DND-41 (cell line): ENCODE measurements at regions not wholly inside any gene's neighbourhood (a gene's known extent, or its start where the extent isn't known, plus 50 kb on each side); places are given as distances from the start of the nearest gene placed in this dataset.

Experiments used
- ATAC-seq: fragments of 200-7000 bp; cut with Tn5 transposase; 3 replicates; pipeline ENCODE4 v1.9.1; 2021; ENCODE audit warnings: low read depth; ENCODE audit not compliant: insufficient read depth
- DNase-seq: peaks from one replicate; pipeline ENCODE4 v3.0.0-alpha.2; 2020
- H2AFZ ChIP-seq: 2 replicates; pipeline ENCODE4 v1.6.0; 2012; ENCODE audit warnings: low read depth, low read length
- H3K27ac ChIP-seq: 2 replicates; pipeline ENCODE4 v1.5.1; 2012; ENCODE audit warnings: low read length, inconsistent platforms
- H3K27me3 ChIP-seq: fragments of 200-600 bp; sonication (generic); 2 replicates; pipeline ENCODE4 v1.6.0; 2012; ENCODE audit warnings: low read length, mild to moderate bottlenecking, inconsistent platforms; ENCODE audit not compliant: insufficient read depth, poor library complexity
- H3K36me3 ChIP-seq: 2 replicates; pipeline ENCODE4 v1.5.1; 2012; ENCODE audit warnings: low read length, inconsistent platforms; ENCODE audit not compliant: insufficient read depth
- H3K4me1 ChIP-seq: 2 replicates; pipeline ENCODE4 v1.5.1; 2012; ENCODE audit warnings: mild to moderate bottlenecking, low read length; ENCODE audit not compliant: insufficient read depth
- H3K4me2 ChIP-seq: 2 replicates; pipeline ENCODE4 v1.6.0; 2012; ENCODE audit warnings: mild to moderate bottlenecking, moderate library complexity, low read length, inconsistent platforms; ENCODE audit not compliant: insufficient read depth
- H3K4me3 ChIP-seq, 2 experiments: fragments of 200-600 bp in 1 of 2; shearing (Covaris generic) in 1 of 2; 2 replicates each; pipeline ENCODE4 v1.5.1; 2012 to 2016; ENCODE audit warnings: inconsistent platforms in 2 of 2, low read length in 2 of 2, mild to moderate bottlenecking in 2 of 2, low read depth in 1 of 2, moderate library complexity in 1 of 2
- H3K79me2 ChIP-seq: 2 replicates; pipeline ENCODE4 v1.6.0; 2012; ENCODE audit warnings: low read length, inconsistent platforms; ENCODE audit not compliant: insufficient read depth
- H3K9ac ChIP-seq: 2 replicates; pipeline ENCODE4 v1.6.0; 2012; ENCODE audit warnings: low read depth, mild to moderate bottlenecking, inconsistent platforms, low read length, moderate library complexity
- H3K9me3 ChIP-seq: 2 replicates; pipeline ENCODE4 v1.5.1; 2012; ENCODE audit warnings: low read length, moderate library complexity, mild to moderate bottlenecking, inconsistent platforms; ENCODE audit not compliant: insufficient read depth, severe bottlenecking
- H4K20me1 ChIP-seq: 2 replicates; pipeline ENCODE4 v1.6.0; 2012; ENCODE audit warnings: low read length; ENCODE audit not compliant: insufficient read depth
- EZH2 ChIP-seq: IDR thresholded peaks from 3 replicates; pipeline ENCODE4 v1.6.1; 2012; ENCODE audit warnings: borderline replicate concordance, low read depth, mild to moderate bottlenecking, moderate library complexity, low read length, inconsistent platforms; ENCODE audit not compliant: severe bottlenecking
- TF ChIP-seq, protein P1 (sequence below): IDR thresholded peaks from 2 replicates; pipeline ENCODE4 v1.5.1; 2012; ENCODE audit warnings: borderline replicate concordance, low read length, moderate library complexity, mild to moderate bottlenecking; ENCODE audit not compliant: poor library complexity, severe bottlenecking; ENCODE audit errors: extremely low read depth

DNA sequence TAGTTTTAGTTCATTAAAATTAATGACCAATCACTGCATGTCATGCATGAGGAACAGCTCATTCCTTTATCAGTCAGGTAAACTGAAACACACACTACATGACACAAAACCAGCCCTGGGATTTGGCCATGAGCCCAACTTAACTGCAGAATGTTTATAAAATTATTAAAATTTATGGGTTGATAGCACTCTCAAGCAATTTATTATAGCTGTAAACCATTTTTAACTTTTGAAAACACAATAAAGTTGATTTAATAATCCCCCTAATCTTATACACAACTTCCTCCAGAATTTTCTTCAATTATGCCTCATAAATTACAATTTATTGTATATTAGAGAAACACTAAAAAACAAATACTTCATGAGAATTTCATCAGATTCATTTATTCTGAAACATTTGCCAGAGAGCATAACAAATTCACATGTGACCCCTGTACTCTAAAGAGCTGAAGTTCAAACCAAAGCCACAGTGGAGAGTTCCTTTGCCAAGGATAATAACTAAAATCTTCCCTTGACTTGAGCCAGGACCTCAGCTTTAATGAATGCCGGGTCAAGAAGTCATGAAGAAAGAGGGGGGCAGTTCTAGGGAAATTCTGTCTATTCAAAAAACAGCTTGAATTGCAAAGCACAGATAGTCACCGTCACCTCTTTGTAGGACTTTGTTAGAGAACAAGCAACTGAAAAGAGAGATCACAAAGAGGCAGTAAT is 763.7 kb upstream of the GRAMD2B start:
- Histone ChIP-seq H2AFZ (no peak overlapping the region), H3K27me3 (no peaks in the 10 kb centered on the region), H3K27ac (no peak overlapping the region), H3K4me2 (no peak overlapping the region), H3K79me2 (no peaks in the 10 kb centered on the region), H3K9me3 (no peaks in the 10 kb centered on the region), H3K4me3 (no peak overlapping the region), H4K20me1 (no peaks in the 10 kb centered on the region), H3K9ac (no peak overlapping the region), H3K36me3 (no peaks in the 10 kb centered on the region), H3K4me1 (no peaks in the 10 kb centered on the region; the same call in 1 of the 2 replicates)
- no peak for DNase-seq
- TF ChIP-seq, protein P1, sequence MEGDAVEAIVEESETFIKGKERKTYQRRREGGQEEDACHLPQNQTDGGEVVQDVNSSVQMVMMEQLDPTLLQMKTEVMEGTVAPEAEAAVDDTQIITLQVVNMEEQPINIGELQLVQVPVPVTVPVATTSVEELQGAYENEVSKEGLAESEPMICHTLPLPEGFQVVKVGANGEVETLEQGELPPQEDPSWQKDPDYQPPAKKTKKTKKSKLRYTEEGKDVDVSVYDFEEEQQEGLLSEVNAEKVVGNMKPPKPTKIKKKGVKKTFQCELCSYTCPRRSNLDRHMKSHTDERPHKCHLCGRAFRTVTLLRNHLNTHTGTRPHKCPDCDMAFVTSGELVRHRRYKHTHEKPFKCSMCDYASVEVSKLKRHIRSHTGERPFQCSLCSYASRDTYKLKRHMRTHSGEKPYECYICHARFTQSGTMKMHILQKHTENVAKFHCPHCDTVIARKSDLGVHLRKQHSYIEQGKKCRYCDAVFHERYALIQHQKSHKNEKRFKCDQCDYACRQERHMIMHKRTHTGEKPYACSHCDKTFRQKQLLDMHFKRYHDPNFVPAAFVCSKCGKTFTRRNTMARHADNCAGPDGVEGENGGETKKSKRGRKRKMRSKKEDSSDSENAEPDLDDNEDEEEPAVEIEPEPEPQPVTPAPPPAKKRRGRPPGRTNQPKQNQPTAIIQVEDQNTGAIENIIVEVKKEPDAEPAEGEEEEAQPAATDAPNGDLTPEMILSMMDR: no peak
- no peak for TF ChIP-seq EZH2
- no peak for ATAC-seq

DNA sequence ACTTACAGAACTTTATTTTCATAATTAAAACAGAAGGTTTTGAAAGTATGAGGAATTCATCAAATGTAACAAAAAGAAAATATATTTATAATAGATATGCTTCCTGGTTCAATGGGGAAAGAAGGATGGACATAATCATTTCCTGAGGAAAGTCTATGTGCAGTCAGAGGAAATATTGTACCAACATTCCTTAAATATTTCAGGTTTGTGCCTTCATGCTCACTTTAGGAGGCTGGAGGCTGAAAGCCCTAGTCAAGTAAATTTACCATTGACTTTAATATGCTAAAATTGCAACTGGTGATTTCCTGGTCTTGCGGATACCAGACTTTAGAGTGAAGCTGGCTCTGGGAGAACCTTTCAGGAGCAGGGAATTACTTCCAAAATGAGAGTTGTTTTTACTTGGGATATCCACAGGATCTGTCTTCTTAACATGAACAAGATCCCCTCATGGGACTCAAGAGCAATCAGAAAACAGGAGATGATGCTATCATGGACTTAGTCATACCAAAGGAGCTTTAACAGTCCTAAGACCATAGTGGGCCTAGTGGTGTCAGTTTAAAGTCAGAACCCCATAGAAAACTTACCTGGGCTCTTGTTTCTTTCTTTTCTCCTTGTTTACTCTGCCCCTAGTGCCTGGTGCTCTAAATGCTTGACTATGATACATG is 762.8 kb upstream of the GRAMD2B start:
- no peaks in the 10 kb centered on the region for H3K4me1 ChIP-seq
- H3K4me2 ChIP-seq: no peak overlapping the region
- no peak overlapping the region for H2AFZ ChIP-seq
- no peak overlapping the region for H3K9ac ChIP-seq
- H3K27ac ChIP-seq: no peak overlapping the region
- no peaks in the 10 kb centered on the region for H3K36me3 ChIP-seq
- H3K4me3 ChIP-seq: no peak overlapping the region
- H3K79me2 ChIP-seq: no peaks in the 10 kb centered on the region
- no peaks in the 10 kb centered on the region for H4K20me1 ChIP-seq
- TF ChIP-seq EZH2: no peak
- TF ChIP-seq, protein P1: no peak
- ATAC-seq (no peak), DNase-seq (no peak)
- no peaks in the 10 kb centered on the region for H3K9me3 ChIP-seq
- no peaks in the 10 kb centered on the region for H3K27me3 ChIP-seq

- no peak for TF ChIP-seq EZH2
- TF ChIP-seq, protein P1: no peak
- Histone ChIP-seq H3K27me3 (no peaks in the 10 kb centered on the region), H2AFZ (no peak overlapping the region), H4K20me1 (no peaks in the 10 kb centered on the region), H3K4me2 (no peak overlapping the region), H3K27ac (no peak overlapping the region), H3K79me2 (no peaks in the 10 kb centered on the region), H3K9me3 (no peaks in the 10 kb centered on the region), H3K4me1 (no peaks in the 10 kb centered on the region), H3K9ac (no peak overlapping the region), H3K4me3 (no peak overlapping the region), H3K36me3 (no peaks in the 10 kb centered on the region)
- ATAC-seq (no peak), DNase-seq (no peak)
Measured at GRCh38 chr5:125661584-125661983, 761.6 kb upstream of the GRAMD2B start.
